Glomerular visceral epithelial cell (primary cell): ENCODE measurements at regions not wholly inside any gene's neighbourhood (a gene's known extent, or its start where the extent isn't known, plus 50 kb on each side); places are given as distances from the start of the nearest gene placed in this dataset.

Experiments
- DNase-seq: peaks from one replicate; pipeline ENCODE4 v3.0.0-alpha.2; 2016; ENCODE audit errors: extremely low spot score

GRCh38 chr21:14722841-14723483 is 176.8 kb upstream of the SAMSN1 start:
- no peak for DNase-seq

- DNase-seq, result no peak
Observed at GRCh38 chr21:14720237-14720636, 174.1 kb upstream of the SAMSN1 start.

GRCh38 chr21:14718951-14719350 is 172.8 kb upstream of the SAMSN1 start:
- no peak for DNase-seq

- DNase-seq, result no peak
Observed at GRCh38 chr21:14716761-14717396, 170.8 kb upstream of the SAMSN1 start.

GRCh38 chr21:14713109-14713508 is 167.0 kb upstream of the SAMSN1 start:
- no peak for DNase-seq

- no peak for DNase-seq
Observed at GRCh38 chr21:14712121-14712715, 166.1 kb upstream of the SAMSN1 start.

GRCh38 chr21:14711287-14711686 is 165.2 kb upstream of the SAMSN1 start:
- no peak for DNase-seq

GRCh38 chr21:14707511-14708020 is 161.5 kb upstream of the SAMSN1 start:
- DNase-seq, result no peak

GRCh38 chr21:14706712-14707510 is 160.8 kb upstream of the SAMSN1 start:
- no peak for DNase-seq

GRCh38 chr21:14699433-14700407 is 153.6 kb upstream of the SAMSN1 start:
- no peak for DNase-seq

GRCh38 chr21:14697769-14698168 is 151.7 kb upstream of the SAMSN1 start:
- DNase-seq, result no peak

- DNase-seq, result no peak
Observed at GRCh38 chr21:14694817-14695216, 148.7 kb upstream of the SAMSN1 start.

- no peak for DNase-seq
Observed at GRCh38 chr21:14693997-14694396, 147.9 kb upstream of the SAMSN1 start.

GRCh38 chr21:14691914-14692313 is 145.8 kb upstream of the SAMSN1 start:
- DNase-seq, result no peak

- no peak for DNase-seq
Observed at GRCh38 chr21:14690886-14691285, 144.8 kb upstream of the SAMSN1 start.

- DNase-seq, result no peak
Observed at GRCh38 chr21:14688936-14689335, 142.8 kb upstream of the SAMSN1 start.

- DNase-seq, result no peak
Observed at GRCh38 chr21:14688412-14688811, 142.3 kb upstream of the SAMSN1 start.

GRCh38 chr21:14687268-14687625 is 141.1 kb upstream of the SAMSN1 start:
- DNase-seq, result no peak

- no peak for DNase-seq
Observed at GRCh38 chr21:14686466-14687267, 140.6 kb upstream of the SAMSN1 start.

- DNase-seq, result no peak
Observed at GRCh38 chr21:14685568-14685967, 139.5 kb upstream of the SAMSN1 start.
